Stimulated activated naive CD8-positive, alpha-beta T cell treated with anti-CD3 and anti-CD28 coated beads, Interleukin-15, Interleukin-2, amounts not matched to agents 100 ng/mL and 50 ng/mL, for 24 hours (primary cell): ENCODE measurements at regions not wholly inside any gene's neighbourhood (a gene's known extent, or its start where the extent isn't known, plus 50 kb on each side); places are given as distances from the start of the nearest gene placed in this dataset.
A peak's percentile ranks its signal among the peaks of the same experiment; 100 is the strongest.
"Not testable (repeated sequence)": the region's sequence is repeated elsewhere in the genome, so short reads cannot be mapped to it uniquely, and the experiment has no call there.

Source experiments
- H3K27ac Mint-ChIP-seq: one replicate; pipeline ENCODE4 v1.8.0; 2021; ENCODE audit warnings: mild to moderate bottlenecking, mixed read lengths
- H3K27me3 Mint-ChIP-seq: one replicate; pipeline ENCODE4 v1.8.0; 2021; ENCODE audit warnings: mixed read lengths
- H3K36me3 Mint-ChIP-seq: one replicate; pipeline ENCODE4 v1.8.0; 2021; ENCODE audit warnings: low read depth, mixed read lengths
- H3K4me1 Mint-ChIP-seq: one replicate; pipeline ENCODE4 v1.8.0; 2021; ENCODE audit warnings: low read depth, mixed read lengths
- H3K4me3 Mint-ChIP-seq: one replicate; pipeline ENCODE4 v1.8.0; 2021; ENCODE audit warnings: mild to moderate bottlenecking, mixed read lengths
- H3K9me3 Mint-ChIP-seq: one replicate; pipeline ENCODE4 v1.8.0; 2021; ENCODE audit warnings: mixed read lengths

- peaks cover 5% of the 10 kb centered on the region for H3K36me3 Mint-ChIP-seq
- peaks cover 2% of the 10 kb centered on the region for H3K4me1 Mint-ChIP-seq
- no peaks in the 10 kb centered on the region for H3K27me3 Mint-ChIP-seq
- no peaks in the 10 kb centered on the region for H3K9me3 Mint-ChIP-seq
- H3K4me3 Mint-ChIP-seq = no peak overlapping the region
- no peak overlapping the region for H3K27ac Mint-ChIP-seq
Measured at GRCh38 chr17:63265526-63265925, 180.6 kb downstream of the CYB561 start.

GRCh38 chr17:63267846-63268245 is 178.3 kb downstream of the CYB561 start:
- peaks cover 5% of the 10 kb centered on the region for H3K36me3 Mint-ChIP-seq
- no peak overlapping the region for H3K27ac Mint-ChIP-seq
- H3K9me3 Mint-ChIP-seq = no peaks in the 10 kb centered on the region
- no peaks in the 10 kb centered on the region for H3K27me3 Mint-ChIP-seq
- H3K4me3 Mint-ChIP-seq = no peak overlapping the region
- H3K4me1 Mint-ChIP-seq = peaks cover 9% of the 10 kb centered on the region

GRCh38 chr17:63268827-63269226 is 177.3 kb downstream of the CYB561 start:
- H3K27me3 Mint-ChIP-seq = no peaks in the 10 kb centered on the region
- H3K4me3 Mint-ChIP-seq = no peak overlapping the region
- H3K36me3 Mint-ChIP-seq = peaks cover 5% of the 10 kb centered on the region
- no peaks in the 10 kb centered on the region for H3K9me3 Mint-ChIP-seq
- no peak overlapping the region for H3K27ac Mint-ChIP-seq
- peaks cover 9% of the 10 kb centered on the region for H3K4me1 Mint-ChIP-seq

- H3K36me3 Mint-ChIP-seq = peaks cover 5% of the 10 kb centered on the region
- no peak overlapping the region for H3K27ac Mint-ChIP-seq
- peaks cover 16% of the 10 kb centered on the region for H3K4me1 Mint-ChIP-seq
- H3K9me3 Mint-ChIP-seq = no peaks in the 10 kb centered on the region
- no peak overlapping the region for H3K4me3 Mint-ChIP-seq
- H3K27me3 Mint-ChIP-seq = no peaks in the 10 kb centered on the region
Measured at GRCh38 chr17:63270610-63271009, 175.5 kb downstream of the CYB561 start.

GRCh38 chr17:63274146-63274545 is 172.0 kb downstream of the CYB561 start:
- Mint-ChIP-seq H3K9me3 (no peaks in the 10 kb centered on the region), H3K36me3 (no peaks in the 10 kb centered on the region), H3K27me3 (no peaks in the 10 kb centered on the region), H3K27ac (no peak overlapping the region), H3K4me3 (no peak overlapping the region), H3K4me1 (peaks cover 42% of the 10 kb centered on the region)

GRCh38 chr17:63275318-63275970 is 170.7 kb downstream of the CYB561 start:
- Mint-ChIP-seq H3K27me3 (no peaks in the 10 kb centered on the region), H3K27ac (no peak overlapping the region), H3K9me3 (no peaks in the 10 kb centered on the region), H3K4me3 (no peak overlapping the region), H3K4me1 (peaks cover 54% of the 10 kb centered on the region), H3K36me3 (no peaks in the 10 kb centered on the region)

GRCh38 chr17:63275971-63276745 is 169.9 kb downstream of the CYB561 start:
- Mint-ChIP-seq H3K27me3 (no peaks in the 10 kb centered on the region), H3K36me3 (no peaks in the 10 kb centered on the region), H3K4me3 (no peak overlapping the region), H3K27ac (no peak overlapping the region), H3K4me1 (peaks cover 47% of the 10 kb centered on the region), H3K9me3 (no peaks in the 10 kb centered on the region)

GRCh38 chr17:63276821-63277220 is 169.3 kb downstream of the CYB561 start:
- Mint-ChIP-seq H3K4me1 (peaks cover 47% of the 10 kb centered on the region), H3K4me3 (no peak overlapping the region), H3K27ac (no peak overlapping the region), H3K27me3 (no peaks in the 10 kb centered on the region), H3K36me3 (peaks cover 4% of the 10 kb centered on the region), H3K9me3 (no peaks in the 10 kb centered on the region)

GRCh38 chr17:63277629-63278028 is 168.5 kb downstream of the CYB561 start:
- no peak overlapping the region for H3K27ac Mint-ChIP-seq
- H3K4me3 Mint-ChIP-seq = no peak overlapping the region
- peaks cover 2% of the 10 kb centered on the region for H3K9me3 Mint-ChIP-seq
- peaks cover 47% of the 10 kb centered on the region for H3K4me1 Mint-ChIP-seq
- H3K36me3 Mint-ChIP-seq = peaks cover 5% of the 10 kb centered on the region
- no peaks in the 10 kb centered on the region for H3K27me3 Mint-ChIP-seq

GRCh38 chr17:63278728-63279442 is 167.2 kb downstream of the CYB561 start:
- Mint-ChIP-seq H3K9me3 (peaks cover 8% of the 10 kb centered on the region), H3K27ac (peak overlapping the region; percentile 52), H3K4me1 (peaks cover 47% of the 10 kb centered on the region), H3K36me3 (peaks cover 12% of the 10 kb centered on the region), H3K27me3 (no peaks in the 10 kb centered on the region), H3K4me3 (no peak overlapping the region)

GRCh38 chr17:63279498-63280230 is 166.4 kb downstream of the CYB561 start:
- no peak overlapping the region for H3K4me3 Mint-ChIP-seq
- peak overlapping the region; percentile 52 for H3K27ac Mint-ChIP-seq
- peaks cover 46% of the 10 kb centered on the region for H3K4me1 Mint-ChIP-seq
- H3K9me3 Mint-ChIP-seq = peaks cover 10% of the 10 kb centered on the region
- H3K36me3 Mint-ChIP-seq = peaks cover 18% of the 10 kb centered on the region
- no peaks in the 10 kb centered on the region for H3K27me3 Mint-ChIP-seq

GRCh38 chr17:63282455-63282854 is 163.7 kb downstream of the CYB561 start:
- Mint-ChIP-seq H3K4me3 (no peak overlapping the region), H3K4me1 (peaks cover 27% of the 10 kb centered on the region), H3K27ac (no peak overlapping the region), H3K36me3 (peaks cover 32% of the 10 kb centered on the region), H3K9me3 (peaks cover 28% of the 10 kb centered on the region), H3K27me3 (no peaks in the 10 kb centered on the region)

- Mint-ChIP-seq H3K27me3 (no peaks in the 10 kb centered on the region), H3K36me3 (peaks cover 32% of the 10 kb centered on the region), H3K9me3 (peaks cover 31% of the 10 kb centered on the region), H3K4me1 (no peaks in the 10 kb centered on the region), H3K4me3 (no peak overlapping the region), H3K27ac (no peak overlapping the region)
Measured at GRCh38 chr17:63285551-63285950, 160.6 kb downstream of the CYB561 start.

- peaks cover 32% of the 10 kb centered on the region for H3K36me3 Mint-ChIP-seq
- peaks cover 31% of the 10 kb centered on the region for H3K9me3 Mint-ChIP-seq
- no peak overlapping the region for H3K4me3 Mint-ChIP-seq
- no peaks in the 10 kb centered on the region for H3K4me1 Mint-ChIP-seq
- H3K27me3 Mint-ChIP-seq = no peaks in the 10 kb centered on the region
- H3K27ac Mint-ChIP-seq = no peak overlapping the region
Measured at GRCh38 chr17:63286254-63286653, 159.9 kb downstream of the CYB561 start.

- H3K4me1 Mint-ChIP-seq, H3K4me3 Mint-ChIP-seq, H3K27ac Mint-ChIP-seq, H3K27me3 Mint-ChIP-seq: not testable (repeated sequence)
- Mint-ChIP-seq H3K36me3 (peaks cover 28% of the 10 kb centered on the region), H3K9me3 (peaks cover 31% of the 10 kb centered on the region)
Measured at GRCh38 chr17:63287006-63287405, 159.1 kb downstream of the CYB561 start.
